Mammary epithelial cell (primary cell): ENCODE measurements at regions not wholly inside any gene's neighbourhood (a gene's known extent, or its start where the extent isn't known, plus 50 kb on each side); places are given as distances from the start of the nearest gene placed in this dataset.

Experiments
- CTCF ChIP-seq, 2 donors: IDR thresholded peaks in 1 of 2; conservative IDR thresholded peaks in 1 of 2; 2 replicates each; pipeline ENCODE4 v1.5.1; 2011 to 2012; ENCODE audit warnings: inconsistent platforms in 2 of 2, low read length in 2 of 2, mild to moderate bottlenecking in 2 of 2, control low read depth in 1 of 2, low read depth in 1 of 2; ENCODE audit not compliant: insufficient read depth in 1 of 2; ENCODE audit errors: extremely low read depth in 1 of 2
- EZH2 ChIP-seq: IDR thresholded peaks from 2 replicates; pipeline ENCODE4 v1.6.1; 2012; ENCODE audit warnings: low read length, inconsistent platforms, borderline replicate concordance

- no peak for TF ChIP-seq CTCF (conservative IDR thresholded peaks at IDR 0.05 in 1 of 2, IDR thresholded peaks at IDR 0.05 in 1 of 2; ENCODE audit: extremely low read depth in 1 of 2, insufficient read depth in 1 of 2, low read depth in 1 of 2, low read length in 2 of 2)
- TF ChIP-seq EZH2 = no peak
Measured at GRCh38 chr6:23855497-23856116, 270.4 kb upstream of the NRSN1 start.
